ENCODE measurements at regions not wholly inside any gene's neighbourhood (a gene's known extent, or its start where the extent isn't known, plus 50 kb on each side); places are given as distances from the start of the nearest gene placed in this dataset.

DNA sequence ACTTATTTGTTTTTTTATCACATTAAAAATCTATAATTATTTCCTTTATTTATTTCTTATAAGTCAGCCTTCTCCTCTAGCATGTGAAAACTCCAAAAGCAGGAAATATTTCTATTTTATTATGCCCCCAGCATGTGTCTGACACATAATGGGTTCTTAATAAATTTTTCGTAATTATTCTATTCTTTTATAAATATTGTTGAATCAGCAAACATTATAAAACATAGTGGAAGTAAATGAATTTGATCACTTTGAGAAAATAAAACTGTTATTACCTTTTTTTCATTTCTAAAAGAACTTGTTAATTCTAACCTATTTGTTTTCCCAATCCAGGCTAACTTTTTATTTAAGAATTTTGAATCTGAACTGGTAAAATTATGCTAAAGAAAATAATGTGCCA is 509.1 kb upstream of the PCDH15 start:
- no peak for ATAC-seq (ENCODE audit: low FRiP score)
- no peak for TF ChIP-seq CTCF (IDR thresholded peaks at IDR 0.05)
- no peak for DNase-seq (ENCODE audit: low spot score)

- ATAC-seq (ENCODE audit: low FRiP score) (no peak), DNase-seq (ENCODE audit: low spot score) (no peak)
- TF ChIP-seq CTCF (IDR thresholded peaks at IDR 0.05) = no peak
Measured at GRCh38 chr10:55305285-55305684, 504.3 kb upstream of the PCDH15 start.

DNA sequence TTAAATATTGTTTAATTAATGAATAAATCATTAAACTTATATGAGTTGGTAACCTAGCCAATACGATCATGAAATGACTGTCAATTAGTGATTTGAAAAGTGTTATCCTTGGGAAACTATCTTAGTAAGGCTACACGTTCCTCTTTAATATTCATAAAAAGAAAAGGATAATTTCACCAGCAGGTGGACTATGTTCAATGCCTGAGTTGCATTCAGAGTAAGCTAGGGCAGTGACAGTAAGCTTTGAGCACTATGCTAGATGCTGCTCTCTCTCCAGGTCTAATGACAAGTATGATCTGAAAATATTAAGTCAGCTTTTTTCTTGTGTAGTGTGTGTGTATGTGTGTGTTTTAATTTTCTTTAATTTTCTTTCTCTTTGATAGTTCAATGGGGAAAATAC is 486.3 kb upstream of the PCDH15 start:
- DNase-seq (ENCODE audit: low spot score) (no peak), ATAC-seq (ENCODE audit: low FRiP score) (no peak)
- no peak for TF ChIP-seq CTCF (IDR thresholded peaks at IDR 0.05)

DNA sequence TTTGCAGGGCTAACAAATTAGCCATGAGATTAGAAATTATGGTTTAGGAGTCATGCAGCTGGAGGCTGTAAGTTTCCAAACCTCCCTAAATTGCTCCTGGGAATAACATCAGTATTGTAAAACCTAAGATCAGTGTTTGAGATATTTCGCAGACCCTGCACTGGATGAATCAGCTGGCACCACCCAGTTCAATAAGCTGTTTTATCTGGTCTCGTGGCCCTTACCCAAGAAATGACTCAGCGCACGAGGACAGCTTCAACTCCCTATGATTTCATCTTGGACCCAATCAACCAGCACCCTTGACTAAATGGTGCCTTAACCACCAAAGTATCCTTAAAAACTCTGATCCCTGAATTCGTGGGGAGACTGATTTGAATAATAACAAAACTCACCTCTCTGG is 482.0 kb upstream of the PCDH15 start:
- no peak for TF ChIP-seq CTCF (IDR thresholded peaks at IDR 0.05)
- ATAC-seq (ENCODE audit: low FRiP score) = no peak
- DNase-seq (ENCODE audit: low spot score) = no peak

DNA sequence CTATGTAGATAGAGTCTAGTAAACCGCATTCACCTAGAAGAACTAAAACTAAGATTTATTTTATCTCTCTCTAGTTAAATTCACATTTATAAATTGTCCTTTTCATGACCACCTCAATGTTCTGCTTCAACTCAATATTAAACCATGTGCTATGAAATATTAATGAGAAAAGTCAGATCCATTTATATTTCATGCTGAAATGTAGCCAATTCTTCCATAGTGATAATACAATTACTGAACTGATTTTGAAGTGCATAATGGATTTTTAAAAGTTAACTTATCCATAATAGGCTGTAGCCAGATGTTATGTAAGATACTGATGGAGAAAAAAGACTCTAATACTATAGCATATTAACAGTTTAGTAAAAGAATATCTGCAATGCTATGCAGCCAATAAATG is 479.7 kb upstream of the PCDH15 start:
- ATAC-seq (ENCODE audit: low FRiP score) (no peak), DNase-seq (ENCODE audit: low spot score) (no peak)
- TF ChIP-seq CTCF (IDR thresholded peaks at IDR 0.05) = no peak

DNA sequence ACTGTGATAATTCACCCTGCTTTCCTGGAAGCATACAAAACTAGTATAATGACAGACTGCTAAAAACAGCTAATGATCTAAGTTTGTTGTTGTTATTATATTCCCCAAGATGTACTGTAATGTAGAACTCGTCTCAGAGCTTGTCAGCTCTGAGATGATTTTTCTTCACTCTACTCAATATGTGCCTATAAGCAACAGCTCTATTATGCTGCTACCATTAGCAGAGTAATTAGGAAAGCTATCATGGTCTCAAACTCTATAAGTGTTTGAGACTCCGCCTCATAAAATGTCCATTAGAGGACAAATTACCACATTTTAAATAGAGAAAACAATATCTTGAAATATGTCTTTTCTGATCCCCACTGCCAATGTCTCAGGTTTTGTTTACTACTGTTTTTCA is 476.5 kb upstream of the PCDH15 start:
- no peak for TF ChIP-seq CTCF (IDR thresholded peaks at IDR 0.05)
- ATAC-seq (ENCODE audit: low FRiP score) = no peak
- DNase-seq (ENCODE audit: low spot score) = no peak

- ATAC-seq (ENCODE audit: low FRiP score) (no peak), DNase-seq (ENCODE audit: low spot score) (no peak)
- TF ChIP-seq CTCF (IDR thresholded peaks at IDR 0.05) = no peak
Measured at GRCh38 chr10:55274367-55274766, 473.3 kb upstream of the PCDH15 start.

All from omental fat pad (tissue), 3 donors.